ENCODE measurements at regions not wholly inside any gene's neighbourhood (a gene's known extent, or its start where the extent isn't known, plus 50 kb on each side); places are given as distances from the start of the nearest gene placed in this dataset.

DNA sequence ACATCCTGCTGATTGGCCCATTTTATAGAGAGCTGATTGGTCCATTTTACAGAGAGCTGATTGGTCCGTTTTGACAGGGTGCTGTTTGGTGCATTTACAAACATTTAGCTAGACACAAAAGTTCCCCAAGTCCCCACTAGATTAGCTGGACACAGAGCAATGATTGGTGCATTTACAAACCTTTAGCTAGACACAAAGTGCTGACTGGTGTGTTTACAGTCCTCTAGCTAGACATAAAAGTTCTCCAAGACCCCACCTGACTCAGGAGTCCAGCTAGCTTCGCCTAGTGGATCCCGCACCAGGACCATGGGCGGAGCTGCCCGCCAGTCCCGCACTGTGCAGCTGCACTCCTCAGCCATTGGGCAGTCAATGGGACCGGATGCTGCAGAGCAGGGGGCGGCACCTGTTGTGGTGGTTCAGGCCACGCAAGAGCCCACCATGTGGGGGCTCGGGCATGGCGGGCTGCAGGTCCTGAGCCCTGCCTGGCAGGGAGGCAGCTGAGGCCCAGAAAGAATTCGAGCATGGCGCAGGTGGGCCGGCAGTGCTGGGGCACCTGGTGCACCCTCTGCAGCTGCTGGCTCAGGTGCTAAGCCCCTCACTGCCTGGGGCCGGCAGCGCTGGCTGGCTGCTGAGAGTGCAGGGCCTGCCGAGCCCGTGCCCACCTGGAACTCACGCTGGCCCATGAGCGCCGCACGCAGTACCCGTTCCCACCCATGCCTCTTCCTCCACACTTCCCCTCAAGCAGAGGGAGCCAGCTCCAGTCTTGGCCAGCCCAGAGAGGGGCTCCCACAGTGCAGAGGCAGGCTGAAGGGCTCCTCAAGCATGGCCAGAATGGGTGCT lies 713.2 kb upstream of the GYPC start:
- Histone ChIP-seq H3K27ac (ENCODE audit: low read depth, low read length) (no peak overlapping the region), H3K36me3 (ENCODE audit: insufficient read depth, low read length) (no peaks in the 10 kb centered on the region; the same call in 1 of the 2 replicates), H3K9ac (ENCODE audit: low read depth, low read length) (no peak overlapping the region), H3K4me3 (ENCODE audit: low read length) (no peak overlapping the region), H3K9me3 (ENCODE audit: insufficient read depth, low read depth, low read length) (peaks cover 33% of the 10 kb centered on the region), H3K27me3 (ENCODE audit: insufficient read depth, low read length) (no peaks in the 10 kb centered on the region), H3K4me1 (ENCODE audit: insufficient read depth, low read length) (no peaks in the 10 kb centered on the region)
- WGBS, result 96% methylated on average over 23 of the region's 23 CpGs

DNA sequence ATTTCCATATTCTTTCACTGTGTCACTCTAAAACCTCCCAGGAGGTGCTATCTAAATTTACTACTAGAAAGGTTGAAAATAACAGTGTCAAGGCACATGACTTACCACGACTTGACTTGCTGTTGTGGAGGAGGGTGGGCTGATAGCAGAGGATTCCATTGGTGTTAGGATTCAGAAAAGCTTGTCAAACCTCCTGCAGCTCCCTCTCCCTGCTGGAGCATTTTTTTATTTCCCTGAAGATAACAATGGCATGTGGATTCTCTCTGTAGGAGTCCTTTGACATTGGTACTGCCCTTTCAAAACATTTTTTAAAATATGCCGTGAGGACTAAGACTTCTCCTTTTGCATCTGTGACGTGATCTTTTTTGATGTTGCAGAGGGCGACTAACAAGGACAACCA lies 696.9 kb upstream of the GYPC start:
- Histone ChIP-seq H3K27ac (ENCODE audit: low read depth, low read length) (no peak overlapping the region), H3K4me1 (ENCODE audit: insufficient read depth, low read length) (peaks cover 20% of the 10 kb centered on the region), H3K9me3 (ENCODE audit: insufficient read depth, low read depth, low read length) (peaks cover 1% of the 10 kb centered on the region; the same call in 1 of the 2 replicates), H3K9ac (ENCODE audit: low read depth, low read length) (no peak overlapping the region), H3K27me3 (ENCODE audit: insufficient read depth, low read length) (peaks cover 40% of the 10 kb centered on the region), H3K4me3 (ENCODE audit: low read length) (no peak overlapping the region), H3K36me3 (ENCODE audit: insufficient read depth, low read length) (no peaks in the 10 kb centered on the region)
- WGBS, result 0% methylated on average over 2 of the region's 4 CpGs

DNA sequence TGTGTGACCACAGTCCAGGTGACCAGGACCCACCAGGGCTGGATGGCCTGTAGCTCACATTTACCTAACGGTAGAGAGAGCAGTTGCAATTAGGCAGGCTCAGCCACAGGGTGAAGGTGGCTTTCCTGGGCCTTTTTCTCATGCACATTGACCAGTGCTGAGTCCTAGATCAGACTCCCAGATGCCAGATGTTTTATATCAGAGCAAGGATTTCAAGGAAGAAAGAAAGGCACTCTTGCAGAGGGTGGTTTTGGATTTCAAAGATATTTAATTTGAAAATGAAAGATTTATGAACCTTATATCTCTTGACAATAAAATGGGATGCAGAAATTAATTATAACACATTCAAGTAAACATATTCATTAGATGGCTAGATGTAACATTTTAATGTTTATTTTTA lies 694.2 kb upstream of the GYPC start:
- WGBS, result 60% methylated on average over 1 of the region's 1 CpG
- Histone ChIP-seq H3K4me3 (ENCODE audit: low read length) (no peak overlapping the region), H3K4me1 (ENCODE audit: insufficient read depth, low read length) (peaks cover 20% of the 10 kb centered on the region), H3K9me3 (ENCODE audit: insufficient read depth, low read depth, low read length) (no peaks in the 10 kb centered on the region), H3K27ac (ENCODE audit: low read depth, low read length) (no peak overlapping the region), H3K36me3 (ENCODE audit: insufficient read depth, low read length) (no peaks in the 10 kb centered on the region), H3K27me3 (ENCODE audit: insufficient read depth, low read length) (peaks cover 38% of the 10 kb centered on the region), H3K9ac (ENCODE audit: low read depth, low read length) (no peak overlapping the region)

DNA sequence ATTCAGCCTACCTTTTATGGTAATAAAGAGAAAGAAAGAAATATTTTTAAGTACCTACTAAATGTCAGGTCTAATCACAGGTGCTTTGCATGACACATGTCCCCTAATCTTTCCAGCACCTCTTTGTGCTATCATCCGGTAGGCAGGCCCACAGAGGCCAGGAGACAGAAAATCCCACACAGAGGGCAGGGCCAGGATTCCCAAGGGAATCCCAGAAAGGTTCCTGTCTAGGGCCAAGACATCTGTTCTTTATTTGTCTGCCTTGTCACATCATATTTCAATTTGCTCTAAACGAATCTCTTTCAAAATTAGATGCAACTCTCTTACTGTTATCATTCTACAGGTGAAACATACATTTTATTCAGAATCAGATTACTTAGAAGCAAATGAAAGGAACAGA lies 676.1 kb upstream of the GYPC start:
- Histone ChIP-seq H3K27me3 (ENCODE audit: insufficient read depth, low read length) (no peaks in the 10 kb centered on the region), H3K36me3 (ENCODE audit: insufficient read depth, low read length) (no peaks in the 10 kb centered on the region), H3K4me1 (ENCODE audit: insufficient read depth, low read length) (no peaks in the 10 kb centered on the region), H3K27ac (ENCODE audit: low read depth, low read length) (no peak overlapping the region), H3K9me3 (ENCODE audit: insufficient read depth, low read depth, low read length) (no peaks in the 10 kb centered on the region), H3K9ac (ENCODE audit: low read depth, low read length) (no peak overlapping the region), H3K4me3 (ENCODE audit: low read length) (no peak overlapping the region)
- whole genome bisulfite sequencing, result 80% methylated on average over 2 of the region's 2 CpGs

DNA sequence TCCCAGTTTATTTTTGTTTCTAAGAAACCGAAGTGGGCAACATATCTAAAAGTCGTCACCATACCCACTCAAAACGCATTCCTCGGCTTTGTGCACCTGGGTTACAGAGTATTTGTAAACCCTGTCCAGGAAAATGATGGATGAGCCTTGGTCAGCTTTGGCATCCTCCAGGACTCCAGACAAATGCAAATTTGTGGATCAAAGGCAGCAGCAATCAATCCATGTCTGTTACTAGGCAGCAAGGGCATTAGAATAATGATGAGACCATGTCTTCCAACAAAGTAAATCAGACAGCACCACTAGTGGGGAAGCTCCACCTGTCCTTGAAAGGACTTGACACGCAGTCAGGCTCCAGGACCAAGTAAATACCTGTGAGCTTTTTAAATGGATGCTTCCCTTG lies 672.6 kb upstream of the GYPC start:
- WGBS, result 91% methylated on average over 5 of the region's 5 CpGs
- H3K27ac ChIP-seq (ENCODE audit: low read depth, low read length), result no peak overlapping the region

DNA sequence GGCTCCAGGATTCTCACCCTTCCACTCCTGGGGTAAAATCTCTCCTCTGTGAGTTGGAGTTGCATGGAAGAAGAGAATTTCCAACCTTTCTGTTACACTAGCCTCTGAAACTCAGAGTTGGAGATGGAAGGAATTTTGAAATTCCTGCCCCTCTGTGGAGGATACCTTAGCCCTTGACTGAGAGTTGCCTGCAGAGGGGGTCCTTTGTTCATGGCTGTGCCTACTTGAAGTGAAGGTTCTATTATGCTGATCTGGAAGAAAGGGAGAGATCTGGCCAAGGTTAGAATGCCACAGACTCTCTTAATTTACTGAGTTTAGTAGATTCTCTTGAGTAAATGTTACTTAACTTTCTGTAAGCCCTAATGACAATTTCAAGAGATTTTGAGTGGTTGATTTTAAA lies 626.6 kb upstream of the GYPC start:
- no peak overlapping the region for H3K9ac ChIP-seq (ENCODE audit: low read depth, low read length)
- H3K9me3 ChIP-seq (ENCODE audit: insufficient read depth, low read depth, low read length), result peaks cover 7% of the 10 kb centered on the region; the same call in 1 of the 2 replicates
- no peak overlapping the region for H3K27ac ChIP-seq (ENCODE audit: low read depth, low read length)
- H3K4me1 ChIP-seq (ENCODE audit: insufficient read depth, low read length), result peaks cover 16% of the 10 kb centered on the region
- H3K36me3 ChIP-seq (ENCODE audit: insufficient read depth, low read length), result no peaks in the 10 kb centered on the region
- H3K4me3 ChIP-seq (ENCODE audit: low read length), result no peak overlapping the region
- no peaks in the 10 kb centered on the region for H3K27me3 ChIP-seq (ENCODE audit: insufficient read depth, low read length)

More for the DNA sequence above, 672.6 kb upstream of the GYPC start:
- no peaks in the 10 kb centered on the region for H3K36me3 ChIP-seq (ENCODE audit: insufficient read depth, low read length)
- no peak overlapping the region for H3K9ac ChIP-seq (ENCODE audit: low read depth, low read length)
- no peak overlapping the region for H3K4me3 ChIP-seq (ENCODE audit: low read length)
- H3K27me3 ChIP-seq (ENCODE audit: insufficient read depth, low read length), result no peaks in the 10 kb centered on the region
- H3K9me3 ChIP-seq (ENCODE audit: insufficient read depth, low read depth, low read length), result no peaks in the 10 kb centered on the region
- no peaks in the 10 kb centered on the region for H3K4me1 ChIP-seq (ENCODE audit: insufficient read depth, low read length)

DNA sequence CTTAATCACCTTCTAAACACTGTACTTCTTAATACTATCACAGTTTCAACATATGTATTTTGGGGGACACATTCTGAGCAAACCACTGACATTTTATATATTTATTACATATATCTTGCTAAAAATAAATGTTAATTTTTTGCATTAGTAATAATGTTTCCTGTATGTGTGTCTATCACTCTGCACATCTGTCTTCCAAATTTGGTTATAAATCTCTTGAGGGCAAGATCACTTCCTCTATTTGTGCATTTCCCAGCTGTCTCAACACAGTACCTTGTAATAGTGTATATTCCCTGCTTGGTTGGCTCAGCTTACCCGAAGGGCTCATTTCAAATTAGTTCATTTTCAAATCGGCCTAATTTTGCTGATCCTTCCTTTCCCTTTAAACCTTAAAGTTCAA lies 617.1 kb upstream of the GYPC start:
- H3K27ac ChIP-seq (ENCODE audit: low read depth, low read length), result no peak overlapping the region
- H3K9ac ChIP-seq (ENCODE audit: low read depth, low read length), result no peak overlapping the region
- H3K9me3 ChIP-seq (ENCODE audit: insufficient read depth, low read depth, low read length), result no peaks in the 10 kb centered on the region
- H3K36me3 ChIP-seq (ENCODE audit: insufficient read depth, low read length), result no peaks in the 10 kb centered on the region
- no peak overlapping the region for H3K4me3 ChIP-seq (ENCODE audit: low read length)
- no peaks in the 10 kb centered on the region for H3K27me3 ChIP-seq (ENCODE audit: insufficient read depth, low read length)
- WGBS, result 86% methylated on average over 2 of the region's 2 CpGs
- no peaks in the 10 kb centered on the region for H3K4me1 ChIP-seq (ENCODE audit: insufficient read depth, low read length)

DNA sequence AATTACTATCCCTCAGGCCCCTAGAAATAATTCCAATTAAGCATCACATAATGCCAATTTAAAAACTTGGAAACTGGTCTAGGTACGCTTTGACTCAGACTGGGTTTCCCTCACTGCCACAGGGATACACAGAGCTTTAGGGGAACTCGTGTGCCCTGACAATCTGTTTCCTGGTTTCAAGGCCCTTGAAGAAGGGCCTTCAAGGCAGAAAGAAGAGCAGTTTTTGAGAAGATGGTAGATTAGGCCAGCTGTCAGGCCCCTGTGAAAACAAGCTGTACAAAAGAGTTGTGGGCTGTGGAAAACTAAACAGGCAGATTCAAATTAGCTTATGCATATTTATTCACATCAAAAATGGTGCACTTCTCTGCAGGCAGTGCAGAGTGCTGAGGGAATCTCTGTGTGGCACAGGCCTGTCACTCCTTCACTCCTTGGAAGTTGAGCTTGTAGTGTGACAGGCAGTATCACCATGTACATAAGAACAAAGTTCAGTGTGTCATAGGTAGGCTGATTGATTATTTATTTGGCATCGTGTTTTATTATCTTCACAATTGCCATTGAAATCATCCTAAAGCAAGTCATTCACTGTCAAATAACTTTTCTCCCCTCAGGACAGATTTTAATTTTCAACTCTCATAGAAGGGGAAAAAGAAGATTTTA lies 614.4 kb upstream of the GYPC start:
- Histone ChIP-seq H3K4me3 (ENCODE audit: low read length) (no peak overlapping the region), H3K36me3 (ENCODE audit: insufficient read depth, low read length) (no peaks in the 10 kb centered on the region), H3K27me3 (ENCODE audit: insufficient read depth, low read length) (no peaks in the 10 kb centered on the region), H3K9me3 (ENCODE audit: insufficient read depth, low read depth, low read length) (no peaks in the 10 kb centered on the region), H3K27ac (ENCODE audit: low read depth, low read length) (no peak overlapping the region), H3K4me1 (ENCODE audit: insufficient read depth, low read length) (no peaks in the 10 kb centered on the region), H3K9ac (ENCODE audit: low read depth, low read length) (no peak overlapping the region)
- 91% methylated on average over 2 of the region's 3 CpGs for WGBS

DNA sequence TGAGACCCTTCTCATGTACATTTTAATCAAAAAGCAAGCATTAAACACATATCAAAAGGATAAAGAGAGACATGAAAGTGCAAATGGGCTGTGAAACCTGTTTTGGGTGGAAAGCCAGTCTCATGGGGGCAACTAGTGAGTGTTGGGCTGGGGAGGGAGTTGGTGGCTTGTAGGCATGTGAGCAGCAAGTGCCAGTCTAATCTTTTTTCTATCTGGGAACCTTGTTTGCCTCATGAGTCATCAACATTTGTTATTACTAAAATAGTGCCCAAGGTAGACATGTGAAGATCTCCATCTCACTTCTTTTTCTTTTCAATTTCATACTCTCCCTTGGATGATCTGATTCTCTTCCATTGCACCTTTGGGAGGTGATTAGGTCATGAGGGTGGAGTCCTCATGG lies 613.9 kb upstream of the GYPC start:
- H3K4me1 ChIP-seq (ENCODE audit: insufficient read depth, low read length), result no peaks in the 10 kb centered on the region
- no peak overlapping the region for H3K27ac ChIP-seq (ENCODE audit: low read depth, low read length)

DNA sequence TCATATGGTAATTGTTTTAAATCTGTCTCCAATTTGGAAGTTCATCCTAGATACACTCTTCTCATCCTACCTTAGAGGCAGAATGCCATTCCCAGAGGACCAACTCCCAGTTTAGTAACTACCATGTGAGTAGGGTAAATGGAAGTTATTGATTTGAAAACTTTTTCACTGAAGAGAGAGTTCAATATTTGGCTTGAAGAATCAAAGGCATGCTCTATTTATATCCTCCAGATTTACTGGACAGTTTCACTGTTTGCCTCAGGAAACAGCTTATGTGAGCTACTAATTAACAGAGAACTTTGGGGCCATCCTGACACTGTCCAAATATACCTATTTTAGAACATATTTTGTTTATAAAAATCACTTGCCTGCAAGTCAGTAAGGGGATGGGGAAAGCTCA lies 607.2 kb upstream of the GYPC start:
- H3K27ac ChIP-seq (ENCODE audit: low read depth, low read length), result no peak overlapping the region
- no peaks in the 10 kb centered on the region for H3K4me1 ChIP-seq (ENCODE audit: insufficient read depth, low read length)
- no peaks in the 10 kb centered on the region for H3K36me3 ChIP-seq (ENCODE audit: insufficient read depth, low read length)
- peaks cover 12% of the 10 kb centered on the region for H3K9me3 ChIP-seq (ENCODE audit: insufficient read depth, low read depth, low read length)
- H3K27me3 ChIP-seq (ENCODE audit: insufficient read depth, low read length), result no peaks in the 10 kb centered on the region
- no peak overlapping the region for H3K4me3 ChIP-seq (ENCODE audit: low read length)
- no peak overlapping the region for H3K9ac ChIP-seq (ENCODE audit: low read depth, low read length)

More for the DNA sequence above, 613.9 kb upstream of the GYPC start:
- H3K36me3 ChIP-seq (ENCODE audit: insufficient read depth, low read length), result no peaks in the 10 kb centered on the region
- H3K27me3 ChIP-seq (ENCODE audit: insufficient read depth, low read length), result no peaks in the 10 kb centered on the region
- no peak overlapping the region for H3K9ac ChIP-seq (ENCODE audit: low read depth, low read length)
- H3K4me3 ChIP-seq (ENCODE audit: low read length), result no peak overlapping the region
- H3K9me3 ChIP-seq (ENCODE audit: insufficient read depth, low read depth, low read length), result no peaks in the 10 kb centered on the region

DNA sequence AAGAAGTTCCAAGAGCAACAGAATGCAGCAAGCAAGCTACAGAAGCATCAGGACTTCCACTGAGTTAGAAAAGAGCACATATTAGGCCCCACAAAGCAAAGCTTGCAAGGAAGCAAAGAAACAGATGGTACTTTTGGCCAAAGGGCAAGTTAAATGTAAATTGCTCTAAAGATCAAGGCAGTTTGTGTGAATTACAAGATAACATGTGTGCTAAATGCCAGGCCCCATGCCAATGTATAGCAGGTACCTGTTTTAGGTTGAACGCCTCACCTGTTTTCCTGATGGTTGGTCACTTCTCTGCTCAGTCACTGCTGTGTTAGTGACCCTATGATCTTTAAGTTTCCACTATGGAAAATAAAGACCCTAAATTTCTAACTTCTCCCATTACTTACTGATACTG lies 606.5 kb upstream of the GYPC start:
- Histone ChIP-seq H3K27me3 (ENCODE audit: insufficient read depth, low read length) (no peaks in the 10 kb centered on the region), H3K4me3 (ENCODE audit: low read length) (no peak overlapping the region), H3K4me1 (ENCODE audit: insufficient read depth, low read length) (no peaks in the 10 kb centered on the region), H3K36me3 (ENCODE audit: insufficient read depth, low read length) (no peaks in the 10 kb centered on the region), H3K9ac (ENCODE audit: low read depth, low read length) (no peak overlapping the region), H3K9me3 (ENCODE audit: insufficient read depth, low read depth, low read length) (peaks cover 17% of the 10 kb centered on the region), H3K27ac (ENCODE audit: low read depth, low read length) (no peak overlapping the region)
- 97% methylated on average over 1 of the region's 1 CpG for WGBS
